ENCODE measurements at regions not wholly inside any gene's neighbourhood (a gene's known extent, or its start where the extent isn't known, plus 50 kb on each side); places are given as distances from the start of the nearest gene placed in this dataset.

DNA sequence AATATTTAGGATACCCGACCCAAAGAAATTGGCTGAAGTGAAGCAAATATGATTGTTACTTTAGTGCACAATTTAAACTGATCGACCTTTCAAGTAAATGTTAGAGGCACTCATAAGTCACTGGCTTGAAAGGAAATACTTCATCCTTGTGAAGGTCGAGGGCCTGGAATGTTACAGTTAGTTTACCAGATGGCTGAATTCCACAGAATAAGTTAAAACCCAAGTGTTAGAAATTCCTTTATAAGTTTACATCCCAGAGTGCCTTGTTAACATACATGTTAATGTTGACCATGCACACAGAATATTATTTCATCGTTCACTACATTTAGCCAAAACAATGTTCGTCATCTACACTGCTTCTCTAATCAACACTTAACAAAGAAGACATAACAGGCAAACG, 235.5 kb upstream of the ANO3 start:
- no peak for TF ChIP-seq CTCF (IDR thresholded peaks at IDR 0.05)
- no peak for TF ChIP-seq POLR2A (IDR thresholded peaks at IDR 0.05)

Data from adrenal gland (tissue), 5 donors.